Osteoblast (primary cell): ENCODE measurements at regions not wholly inside any gene's neighbourhood (a gene's known extent, or its start where the extent isn't known, plus 50 kb on each side); places are given as distances from the start of the nearest gene placed in this dataset.
A peak's percentile ranks its signal among the peaks of the same experiment; 100 is the strongest.

Experiments
- DNase-seq: peaks from one replicate; pipeline ENCODE4 v3.0.0; 2011; ENCODE audit warnings: low spot score, mixed read lengths; ENCODE audit not compliant: insufficient read length; ENCODE audit errors: missing footprints
- H2AFZ ChIP-seq: 2 replicates; pipeline ENCODE4 v1.6.0; 2011; ENCODE audit warnings: mild to moderate bottlenecking, low read length
- H3K27ac ChIP-seq: 2 replicates; pipeline ENCODE4 v1.5.1; 2011; ENCODE audit warnings: mild to moderate bottlenecking, low read depth, low read length, moderate library complexity
- H3K27me3 ChIP-seq: 2 replicates; pipeline ENCODE4 v1.6.0; 2012; ENCODE audit warnings: mild to moderate bottlenecking, control low read depth, inconsistent platforms, low read length, moderate library complexity; ENCODE audit not compliant: insufficient read depth
- H3K36me3 ChIP-seq: 2 replicates; pipeline ENCODE4 v1.5.1; 2011; ENCODE audit warnings: mild to moderate bottlenecking, low read length, control low read depth, moderate library complexity; ENCODE audit not compliant: insufficient read depth
- H3K4me1 ChIP-seq: 2 replicates; pipeline ENCODE4 v1.5.1; 2011; ENCODE audit warnings: mild to moderate bottlenecking, low read length, control low read depth, moderate library complexity; ENCODE audit not compliant: insufficient read depth
- H3K4me2 ChIP-seq: 2 replicates; pipeline ENCODE4 v1.6.0; 2011; ENCODE audit warnings: mild to moderate bottlenecking, low read length; ENCODE audit not compliant: insufficient read depth
- H3K4me3 ChIP-seq: fragments of 200-600 bp; sonication (generic); 3 replicates; pipeline ENCODE4 v1.5.1; 2012; ENCODE audit warnings: mild to moderate bottlenecking, low read length, inconsistent platforms; ENCODE audit not compliant: insufficient read depth
- H3K79me2 ChIP-seq: 2 replicates; pipeline ENCODE4 v1.6.0; 2012; ENCODE audit warnings: mild to moderate bottlenecking, low read length, control low read depth, inconsistent platforms; ENCODE audit not compliant: insufficient read depth
- H3K9me3 ChIP-seq: 2 replicates; pipeline ENCODE4 v1.5.1; 2011; ENCODE audit warnings: low read depth, low read length, control low read depth
- H4K20me1 ChIP-seq: 2 replicates; pipeline ENCODE4 v1.6.0; 2012; ENCODE audit warnings: mild to moderate bottlenecking, low read length, control low read depth; ENCODE audit not compliant: insufficient read depth
- CTCF ChIP-seq: IDR thresholded peaks from 2 replicates; pipeline ENCODE4 v1.5.1; 2011; ENCODE audit warnings: mild to moderate bottlenecking, low read depth, low read length, moderate library complexity; ENCODE audit errors: extremely low read depth

GRCh38 chr4:107376293-107376692 is 340.2 kb upstream of the DKK2 start:
- Histone ChIP-seq H3K9me3 (no peaks in the 10 kb centered on the region), H3K27me3 (no peaks in the 10 kb centered on the region), H3K4me3 (no peak overlapping the region), H3K27ac (no peak overlapping the region), H3K79me2 (no peaks in the 10 kb centered on the region), H3K4me2 (no peak overlapping the region), H4K20me1 (no peaks in the 10 kb centered on the region), H3K4me1 (no peaks in the 10 kb centered on the region), H3K36me3 (no peaks in the 10 kb centered on the region), H2AFZ (no peak overlapping the region)
- peak; percentile 38 for DNase-seq
- no peak for TF ChIP-seq CTCF

GRCh38 chr4:107366900-107367299 is 330.8 kb upstream of the DKK2 start:
- no peak overlapping the region for H3K4me2 ChIP-seq
- no peak overlapping the region for H3K4me3 ChIP-seq
- H3K79me2 ChIP-seq: no peaks in the 10 kb centered on the region
- no peak overlapping the region for H2AFZ ChIP-seq
- H4K20me1 ChIP-seq: no peaks in the 10 kb centered on the region
- no peaks in the 10 kb centered on the region for H3K4me1 ChIP-seq
- H3K27me3 ChIP-seq: no peaks in the 10 kb centered on the region
- H3K27ac ChIP-seq: no peak overlapping the region
- no peaks in the 10 kb centered on the region for H3K9me3 ChIP-seq
- no peaks in the 10 kb centered on the region for H3K36me3 ChIP-seq
- DNase-seq: no peak
- no peak for TF ChIP-seq CTCF

GRCh38 chr4:107366016-107366735 is 330.1 kb upstream of the DKK2 start:
- Histone ChIP-seq H3K79me2 (no peaks in the 10 kb centered on the region), H2AFZ (no peak overlapping the region), H3K4me3 (no peak overlapping the region), H3K4me2 (no peak overlapping the region), H3K36me3 (no peaks in the 10 kb centered on the region), H3K9me3 (no peaks in the 10 kb centered on the region), H3K4me1 (no peaks in the 10 kb centered on the region), H3K27ac (no peak overlapping the region), H3K27me3 (no peaks in the 10 kb centered on the region), H4K20me1 (no peaks in the 10 kb centered on the region)
- DNase-seq: no peak
- TF ChIP-seq CTCF: no peak

GRCh38 chr4:107363125-107363524 is 327.0 kb upstream of the DKK2 start:
- Histone ChIP-seq H3K4me2 (no peak overlapping the region), H3K27me3 (no peaks in the 10 kb centered on the region), H3K36me3 (no peaks in the 10 kb centered on the region), H3K4me1 (no peaks in the 10 kb centered on the region), H3K9me3 (no peaks in the 10 kb centered on the region), H4K20me1 (no peaks in the 10 kb centered on the region), H3K4me3 (no peak overlapping the region), H3K27ac (no peak overlapping the region), H2AFZ (no peak overlapping the region), H3K79me2 (no peaks in the 10 kb centered on the region)
- peak; percentile 31 for DNase-seq
- TF ChIP-seq CTCF: no peak
